H9 (cell line): ENCODE measurements at regions not wholly inside any gene's neighbourhood (a gene's known extent, or its start where the extent isn't known, plus 50 kb on each side); places are given as distances from the start of the nearest gene placed in this dataset.

Experiments used
- DNase-seq: peaks from one replicate; pipeline ENCODE4 v3.0.0-alpha.2; 2017
- H2AFZ ChIP-seq: one replicate; pipeline ENCODE4 v1.6.1; 2013; ENCODE audit warnings: mild to moderate bottlenecking, low read length, control low read depth, moderate library complexity
- H2AK5ac ChIP-seq: 2 replicates; pipeline ENCODE4 v1.6.1; 2013; ENCODE audit warnings: low read length, control low read depth, mixed read lengths; ENCODE audit not compliant: insufficient read length
- H2BK120ac ChIP-seq: one replicate; pipeline ENCODE4 v1.6.1; 2013; ENCODE audit warnings: low read depth, mild to moderate bottlenecking, low read length, control low read depth, inconsistent platforms; ENCODE audit not compliant: poor library complexity, severe bottlenecking
- H2BK12ac ChIP-seq: 2 replicates; pipeline ENCODE4 v1.6.1; 2013; ENCODE audit warnings: low read length, control low read depth, mixed read lengths, low read depth; ENCODE audit not compliant: insufficient read length
- H2BK15ac ChIP-seq: 2 replicates; pipeline ENCODE4 v1.6.1; 2013; ENCODE audit warnings: low read depth, low read length, control low read depth
- H2BK20ac ChIP-seq: one replicate; pipeline ENCODE4 v1.6.1; 2013; ENCODE audit warnings: low read depth, mild to moderate bottlenecking, low read length, control low read depth, inconsistent platforms; ENCODE audit not compliant: poor library complexity, severe bottlenecking
- H2BK5ac ChIP-seq: 2 replicates; pipeline ENCODE4 v1.6.1; 2013; ENCODE audit warnings: low read length, control low read depth, mixed read lengths; ENCODE audit not compliant: insufficient read length
- H3K14ac ChIP-seq: 2 replicates; pipeline ENCODE4 v1.6.1; 2013; ENCODE audit warnings: low read length, control low read depth; ENCODE audit not compliant: insufficient read depth
- H3K18ac ChIP-seq: 2 replicates; pipeline ENCODE4 v1.6.1; 2013; ENCODE audit warnings: low read depth, mild to moderate bottlenecking, mixed read lengths, low read length, control low read depth; ENCODE audit not compliant: insufficient read length
- H3K23ac ChIP-seq: 2 replicates; pipeline ENCODE4 v1.6.1; 2013; ENCODE audit warnings: low read length, control low read depth, mixed read lengths, low read depth; ENCODE audit not compliant: insufficient read length
- H3K23me2 ChIP-seq: 2 replicates; pipeline ENCODE4 v1.6.1; 2013; ENCODE audit warnings: low read depth, mild to moderate bottlenecking, mixed read lengths, low read length, control low read depth; ENCODE audit not compliant: insufficient read length, poor library complexity, severe bottlenecking
- H3K27ac ChIP-seq: 2 replicates; pipeline ENCODE4 v1.5.1; 2013; ENCODE audit warnings: low read length, control low read depth, mixed read lengths, low read depth; ENCODE audit not compliant: insufficient read length
- H3K27me3 ChIP-seq: 2 replicates; pipeline ENCODE4 v1.6.1; 2013; ENCODE audit warnings: low read length, control low read depth, inconsistent platforms; ENCODE audit not compliant: insufficient read depth
- H3K4ac ChIP-seq: 2 replicates; pipeline ENCODE4 v1.6.1; 2013; ENCODE audit warnings: low read depth, mild to moderate bottlenecking, control low read depth, inconsistent platforms, low read length, moderate library complexity
- H3K4me1 ChIP-seq: 2 replicates; pipeline ENCODE4 v1.6.1; 2013; ENCODE audit warnings: low read length, control low read depth, inconsistent platforms; ENCODE audit not compliant: insufficient read depth
- H3K4me2 ChIP-seq: 2 replicates; pipeline ENCODE4 v1.6.1; 2013; ENCODE audit warnings: low read length, control low read depth, mixed read lengths; ENCODE audit not compliant: insufficient read length, insufficient read depth
- H3K56ac ChIP-seq: 2 replicates; pipeline ENCODE4 v1.6.1; 2013; ENCODE audit warnings: low read depth, mild to moderate bottlenecking, mixed read lengths, low read length, control low read depth; ENCODE audit not compliant: insufficient read length
- H3K79me1 ChIP-seq: 2 replicates; pipeline ENCODE4 v1.6.1; 2013; ENCODE audit warnings: low read depth, mild to moderate bottlenecking, moderate library complexity, low read length, control low read depth, inconsistent platforms; ENCODE audit not compliant: insufficient read depth, poor library complexity, severe bottlenecking
- H3K79me2 ChIP-seq: 2 replicates; pipeline ENCODE4 v1.6.1; 2013; ENCODE audit warnings: low read length, control low read depth, inconsistent platforms; ENCODE audit not compliant: insufficient read depth
- H3K9ac ChIP-seq: 2 replicates; pipeline ENCODE4 v1.6.1; 2013; ENCODE audit warnings: low read length, control low read depth, mixed read lengths; ENCODE audit not compliant: insufficient read length; ENCODE audit errors: extremely low read depth
- H3K9me3 ChIP-seq: one replicate; pipeline ENCODE4 v1.6.1; 2013; ENCODE audit warnings: low read depth, low read length, inconsistent platforms; ENCODE audit not compliant: control insufficient read depth
- H3T11ph ChIP-seq: one replicate; pipeline ENCODE4 v1.6.1; 2013; ENCODE audit warnings: mild to moderate bottlenecking, low read length, control low read depth, inconsistent platforms
- H4K20me1 ChIP-seq: one replicate; pipeline ENCODE4 v1.6.1; 2013; ENCODE audit not compliant: control insufficient read depth, insufficient read length, insufficient read depth
- H4K5ac ChIP-seq: 2 replicates; pipeline ENCODE4 v1.6.1; 2013; ENCODE audit warnings: low read depth, mild to moderate bottlenecking, mixed read lengths, low read length, control low read depth; ENCODE audit not compliant: insufficient read length
- H4K8ac ChIP-seq: replicated peaks from 2 replicates; pipeline ENCODE4 v1.6.1; 2013; ENCODE audit warnings: low read length, control low read depth, mixed read lengths, low read depth; ENCODE audit not compliant: insufficient read length
- H4K91ac ChIP-seq: 2 replicates; pipeline ENCODE4 v1.6.1; 2013; ENCODE audit warnings: low read depth, mild to moderate bottlenecking, moderate library complexity, mixed read lengths, low read length, control low read depth; ENCODE audit not compliant: insufficient read length
- H3K27ac Mint-ChIP-seq, 3 experiments: 2 replicates in 2 of 3; 3 replicates in 1 of 3; pipeline ENCODE4 v1.8.0; 2020 to 2021; ENCODE audit warnings: mixed read lengths in 3 of 3, mild to moderate bottlenecking in 1 of 3, moderate library complexity in 1 of 3
- H3K27me3 Mint-ChIP-seq: 2 replicates; pipeline ENCODE4 v1.8.0; 2021; ENCODE audit warnings: low read depth, mild to moderate bottlenecking, moderate library complexity, mixed read lengths
- H3K36me3 Mint-ChIP-seq, 3 experiments: 2 replicates in 2 of 3; 3 replicates in 1 of 3; pipeline ENCODE4 v1.8.0; 2020 to 2021; ENCODE audit warnings: low read depth in 3 of 3, mixed read lengths in 3 of 3; ENCODE audit not compliant: insufficient read depth in 1 of 3
- H3K4me1 Mint-ChIP-seq, 2 experiments: 2 replicates each; pipeline ENCODE4 v1.8.0; 2020; ENCODE audit warnings: mixed read lengths in 2 of 2
- H3K4me3 Mint-ChIP-seq, 2 experiments: 2 replicates in 1 of 2; 3 replicates in 1 of 2; pipeline ENCODE4 v1.8.0; 2020 to 2021; ENCODE audit warnings: mild to moderate bottlenecking in 2 of 2, mixed read lengths in 2 of 2, moderate library complexity in 1 of 2
- H3K9me3 Mint-ChIP-seq, 2 experiments: 2 replicates in 1 of 2; 3 replicates in 1 of 2; pipeline ENCODE4 v1.8.0; 2020; ENCODE audit warnings: mild to moderate bottlenecking in 2 of 2, mixed read lengths in 2 of 2, moderate library complexity in 1 of 2
- CTCF ChIP-seq: fragments of 200-600 bp; sonication (generic); conservative IDR thresholded peaks from 3 replicates; pipeline ENCODE4 v1.8.0; 2021; ENCODE audit warnings: antibody characterized with exemption, mild to moderate bottlenecking
- WGBS: extraction: QIAGEN DNeasy Blood & Tissue Kit; methylation state at CpG from one replicate; pipeline ENCODE4 v1.1.7; 2013; ENCODE audit warnings: missing lambda C conversion rate, low lambda C conversion rate, mixed read lengths; ENCODE audit not compliant: insufficient read length; ENCODE audit errors: extremely low coverage; 5-methylcytosine and 5-hydroxymethylcytosine counted together

DNA sequence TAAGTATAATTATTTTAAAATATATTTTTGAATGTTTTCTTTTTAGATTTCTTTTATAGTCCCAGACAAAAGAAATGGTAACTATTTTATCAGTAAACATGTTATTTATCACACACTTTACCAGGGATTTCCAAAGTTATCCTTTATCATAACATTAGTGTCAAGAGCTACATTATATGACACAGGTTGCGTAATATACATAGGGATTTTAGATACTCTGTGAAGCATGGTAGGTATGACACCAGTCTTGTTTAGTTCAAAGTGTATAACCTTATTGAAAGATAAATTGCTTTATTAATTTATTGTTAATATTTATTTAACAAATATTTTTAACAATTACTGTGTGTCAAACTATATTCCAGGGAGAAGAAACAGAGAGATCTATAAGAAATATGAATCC lies 163.3 kb upstream of the PABPC4L start:
- no peak for DNase-seq
- Histone ChIP-seq H3K79me2 (no peaks in the 10 kb centered on the region), H3K14ac (no peak overlapping the region), H3K23me2 (no peaks in the 10 kb centered on the region), H3K27ac (no peak overlapping the region), H4K8ac (no peak overlapping the region), H3K9ac (no peak overlapping the region), H4K5ac (no peak overlapping the region), H3K27me3 (no peaks in the 10 kb centered on the region), H2BK120ac (no peak overlapping the region), H3K56ac (no peak overlapping the region), H3K4me1 (no peaks in the 10 kb centered on the region), H2BK15ac (no peak overlapping the region), H2BK5ac (no peak overlapping the region), H3K23ac (no peak overlapping the region), H2AK5ac (no peak overlapping the region), H4K91ac (no peak overlapping the region), H4K20me1 (no peaks in the 10 kb centered on the region), H3K18ac (no peak overlapping the region), H3K4ac (no peak overlapping the region), H3K79me1 (no peaks in the 10 kb centered on the region), H2BK12ac (no peak overlapping the region), H2AFZ (no peak overlapping the region), H2BK20ac (no peak overlapping the region), H3T11ph (no peak overlapping the region), H3K4me2 (no peak overlapping the region), H3K9me3 (no peaks in the 10 kb centered on the region)
- H3K27ac Mint-ChIP-seq, result no peak overlapping the region
- H3K9me3 Mint-ChIP-seq, result no peaks in the 10 kb centered on the region
- WGBS, result no CpG with 5 or more reads among the region's 1 CpG
- no peak for TF ChIP-seq CTCF
- no peak overlapping the region for H3K4me3 Mint-ChIP-seq
- H3K36me3 Mint-ChIP-seq, result no peaks in the 10 kb centered on the region
- no peaks in the 10 kb centered on the region for H3K27me3 Mint-ChIP-seq
- H3K4me1 Mint-ChIP-seq, result no peaks in the 10 kb centered on the region
